LHCN-M2 (cell line): ENCODE measurements at regions not wholly inside any gene's neighbourhood (a gene's known extent, or its start where the extent isn't known, plus 50 kb on each side); places are given as distances from the start of the nearest gene placed in this dataset.

Source experiments
- DNase-seq: peaks from one replicate; pipeline ENCODE4 v3.0.0-alpha.2; 2012; ENCODE audit warnings: low read depth

DNA sequence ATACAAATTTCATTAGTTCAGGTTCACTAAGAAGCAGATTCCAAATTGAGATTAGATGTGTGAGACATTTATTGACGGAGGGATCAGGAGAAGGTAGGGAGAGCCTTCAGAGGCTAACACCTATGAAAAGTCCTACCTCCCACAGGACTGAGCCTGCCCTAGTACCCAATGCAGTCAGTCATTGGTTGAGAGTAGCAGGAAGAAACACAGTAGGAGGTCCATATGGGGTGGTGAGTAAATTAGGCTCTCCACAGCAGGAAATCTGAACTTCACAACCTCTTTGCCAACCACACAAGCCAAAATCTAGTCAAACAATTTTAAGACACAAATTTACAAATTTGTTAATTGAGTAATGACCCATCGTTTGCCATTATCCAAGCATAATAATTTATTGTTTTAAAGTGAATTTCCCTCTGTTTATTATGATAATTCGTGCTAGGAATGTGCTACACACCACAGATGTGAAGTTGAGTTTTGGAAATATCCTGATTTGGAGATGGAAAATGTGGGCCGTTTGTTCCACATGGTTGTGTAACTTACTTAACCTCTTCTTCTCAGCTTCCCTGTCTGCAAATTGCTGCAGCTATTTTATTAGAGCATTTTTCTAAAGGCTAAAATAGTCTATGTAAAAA is 542.1 kb downstream of the ETS1 start:
- DNase-seq = no peak

DNA sequence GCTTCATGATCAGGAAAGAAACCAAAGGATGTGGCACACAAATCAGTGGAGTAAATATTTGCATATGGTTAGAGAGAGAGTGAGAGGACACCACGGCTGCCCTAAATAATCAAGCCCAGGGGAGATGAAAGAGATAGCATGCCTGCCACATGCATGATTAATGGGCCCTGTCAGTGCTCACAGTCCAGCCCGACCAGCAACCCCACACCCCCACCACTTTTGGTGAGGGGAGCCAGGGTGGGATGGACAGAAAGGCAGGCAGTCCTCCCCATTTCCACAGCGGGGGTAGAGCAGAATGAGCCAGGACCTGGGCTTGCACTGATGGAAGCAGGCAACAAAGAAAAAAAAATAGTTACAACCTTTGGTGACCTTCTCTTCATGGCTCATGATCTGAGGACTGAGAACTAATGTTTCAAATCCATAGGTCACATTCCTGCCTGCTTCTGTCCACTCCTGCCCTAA is 545.0 kb downstream of the ETS1 start:
- DNase-seq = no peak

DNA sequence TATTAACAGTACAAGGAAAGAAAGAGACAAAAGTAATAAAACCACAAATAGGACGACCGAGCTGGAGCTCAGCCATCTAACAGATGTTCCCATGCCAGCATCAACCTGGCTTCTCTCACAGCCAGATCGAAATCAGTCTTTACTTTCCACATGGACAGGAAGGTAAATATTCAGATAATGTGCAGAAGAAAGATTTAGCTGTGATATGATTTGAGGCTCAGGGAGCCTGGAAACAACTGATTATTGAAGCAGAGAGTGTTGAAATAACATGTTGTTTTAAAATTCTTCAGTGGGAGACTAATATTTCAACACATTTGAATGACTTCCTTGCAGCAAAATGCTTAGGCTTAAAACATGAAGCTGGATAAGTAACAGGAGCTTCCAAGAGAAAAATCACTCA is 546.8 kb downstream of the ETS1 start:
- peak; percentile 27 for DNase-seq

DNA sequence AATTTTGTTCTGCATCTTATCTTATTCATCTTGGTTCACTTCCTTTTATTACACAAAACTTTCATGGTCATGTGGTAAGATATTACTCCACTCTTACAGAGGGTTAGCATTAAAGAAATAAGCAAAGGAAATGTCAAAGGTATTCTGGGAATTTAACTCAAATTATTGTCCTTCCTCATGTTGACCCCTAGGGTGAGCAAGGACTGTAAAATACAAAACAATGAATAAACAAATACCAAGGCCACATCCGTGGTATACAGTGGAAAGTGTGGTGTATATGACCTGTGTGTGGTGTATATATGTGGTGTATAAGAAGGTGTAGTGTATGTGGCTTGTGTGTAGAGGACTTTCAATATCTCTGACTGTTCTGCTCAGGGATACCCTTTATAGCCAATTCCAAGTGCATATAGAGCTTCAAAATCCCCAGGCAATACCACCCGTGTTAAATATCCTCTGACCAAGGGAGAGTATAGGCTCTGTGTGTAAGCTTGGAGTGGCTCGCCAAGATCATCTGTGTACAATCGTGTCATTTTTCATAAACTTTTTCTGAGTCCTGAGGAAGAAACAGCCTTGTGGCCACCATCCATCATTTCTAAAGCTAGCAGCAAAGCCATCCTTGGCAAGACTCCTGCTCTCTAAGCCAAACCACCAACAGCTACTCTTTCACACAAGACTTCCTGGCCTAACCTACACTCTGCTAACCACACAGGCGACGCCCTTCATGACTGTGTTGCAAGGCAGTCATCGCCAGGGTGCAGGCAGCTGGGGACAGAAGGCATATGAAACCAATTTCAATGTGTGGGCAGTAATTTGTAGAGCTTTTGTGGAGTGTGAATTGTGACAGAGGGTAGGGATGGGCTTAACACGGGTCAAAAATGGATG is 548.0 kb downstream of the ETS1 start:
- DNase-seq = peak; percentile 97

DNA sequence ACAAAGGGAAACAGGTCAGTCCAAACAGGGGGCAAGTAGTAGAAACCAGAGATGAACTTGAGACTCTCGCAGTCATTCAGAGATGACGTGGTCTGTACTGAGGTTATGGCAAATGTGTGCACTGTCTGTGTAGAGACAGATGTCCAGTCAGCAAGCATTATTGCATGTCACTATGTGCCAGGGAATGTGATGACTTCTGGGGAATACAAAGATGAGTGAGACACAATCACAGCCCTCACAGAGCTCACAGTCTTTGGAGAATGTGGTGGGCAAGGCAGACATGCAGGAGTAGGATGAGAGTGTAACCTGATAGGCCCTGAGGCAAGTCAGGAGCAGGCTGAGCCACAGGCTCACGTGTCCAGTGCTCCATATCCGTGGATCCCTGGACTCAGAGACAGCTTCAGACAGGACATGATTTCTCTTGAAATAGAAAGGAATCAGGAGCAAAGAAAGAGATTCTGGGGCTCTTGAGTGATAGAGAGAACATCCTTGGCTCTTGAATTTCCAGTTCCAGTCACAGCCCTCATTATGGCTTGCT is 550.7 kb downstream of the ETS1 start:
- peak; percentile 54 for DNase-seq

DNA sequence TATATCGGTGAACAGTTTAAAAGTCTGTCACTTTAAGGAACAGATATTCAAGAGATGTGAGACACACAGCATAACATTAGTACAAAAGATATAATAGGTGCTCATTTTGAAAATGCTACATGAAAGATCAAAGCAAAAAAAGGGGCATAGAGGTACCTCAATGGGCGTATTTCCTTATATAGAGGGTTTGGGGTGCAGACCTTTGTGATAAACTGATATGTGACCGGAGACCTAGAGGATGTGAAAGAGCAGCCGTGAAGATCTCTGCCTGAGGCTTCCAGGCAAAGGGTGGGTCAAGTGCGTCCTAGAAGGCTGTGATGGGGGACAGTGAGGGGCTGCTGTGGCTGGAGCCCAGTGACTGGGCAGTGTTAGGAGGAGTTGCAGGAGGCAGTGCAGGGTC is 551.4 kb downstream of the ETS1 start:
- no peak for DNase-seq

DNA sequence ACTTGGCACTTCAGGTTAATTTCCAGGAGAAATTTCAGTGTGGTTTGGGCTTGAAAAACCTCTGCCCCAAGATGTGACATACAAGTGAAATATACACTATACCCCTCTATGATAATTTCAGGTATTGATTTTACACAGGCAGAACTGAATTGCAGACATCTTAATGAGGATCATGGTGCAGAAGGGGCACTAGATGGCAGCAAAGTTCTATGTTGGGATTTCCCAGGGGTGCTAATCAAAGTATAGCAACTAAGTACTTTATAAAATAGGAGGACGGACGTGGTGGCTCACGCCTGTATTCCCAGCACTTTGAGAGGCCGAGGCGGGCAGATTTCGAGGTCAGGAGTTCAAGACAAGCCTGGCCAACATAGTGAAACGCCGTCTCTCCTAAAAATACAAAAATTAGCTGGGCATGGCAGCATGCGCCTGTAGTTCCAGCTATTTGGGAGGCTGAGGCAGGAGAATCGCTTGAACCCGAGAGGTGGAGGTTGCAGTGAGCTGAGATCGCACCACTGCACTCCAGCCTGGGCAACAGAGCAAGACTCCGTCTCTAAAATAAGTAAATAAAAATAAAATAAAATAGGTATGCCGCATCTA is 555.7 kb downstream of the ETS1 start:
- DNase-seq = peak; percentile 70

DNA sequence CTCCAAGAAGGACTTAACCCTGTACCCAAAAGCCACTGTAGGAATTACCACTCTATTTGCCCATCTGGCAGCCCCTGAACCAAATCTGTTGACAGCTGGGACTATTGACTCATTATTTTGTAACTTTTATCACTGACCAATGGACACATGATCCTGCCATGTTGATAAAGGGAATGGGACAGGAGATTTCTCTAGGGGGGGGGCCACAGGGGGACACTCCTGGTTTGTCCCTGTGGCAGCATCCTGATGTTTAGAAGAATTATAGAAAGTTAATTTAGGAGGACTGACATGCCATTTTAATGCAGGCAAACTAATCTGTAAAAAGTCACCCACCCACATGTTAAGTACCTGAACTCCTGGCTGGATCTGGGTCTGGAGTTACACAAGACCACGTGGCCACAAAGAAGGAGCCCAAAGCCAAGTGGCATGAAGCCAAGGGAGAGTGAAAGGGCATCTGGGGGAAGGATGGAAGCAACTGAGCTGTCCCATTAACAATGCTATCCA is 558.1 kb downstream of the ETS1 start:
- peak; percentile 51 for DNase-seq

DNA sequence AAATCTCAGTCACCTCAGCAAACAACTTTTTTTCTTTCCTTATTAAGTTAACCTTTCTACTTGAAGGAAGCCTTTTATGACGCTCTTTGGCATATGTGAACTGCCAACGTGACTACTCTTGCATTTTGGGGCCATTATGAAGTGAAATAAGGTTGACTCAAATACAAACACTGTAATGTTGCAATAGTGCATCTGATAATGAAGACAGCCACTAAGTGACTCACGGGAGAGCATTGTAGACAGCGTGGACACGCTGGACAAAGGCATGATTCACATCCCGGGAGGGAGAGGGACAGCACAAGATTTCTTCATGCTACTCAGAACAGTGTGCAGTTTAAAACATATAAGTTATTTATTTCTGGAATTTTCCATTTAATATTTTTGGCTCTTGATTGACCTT is 560.8 kb downstream of the ETS1 start:
- peak; percentile 96 for DNase-seq

DNA sequence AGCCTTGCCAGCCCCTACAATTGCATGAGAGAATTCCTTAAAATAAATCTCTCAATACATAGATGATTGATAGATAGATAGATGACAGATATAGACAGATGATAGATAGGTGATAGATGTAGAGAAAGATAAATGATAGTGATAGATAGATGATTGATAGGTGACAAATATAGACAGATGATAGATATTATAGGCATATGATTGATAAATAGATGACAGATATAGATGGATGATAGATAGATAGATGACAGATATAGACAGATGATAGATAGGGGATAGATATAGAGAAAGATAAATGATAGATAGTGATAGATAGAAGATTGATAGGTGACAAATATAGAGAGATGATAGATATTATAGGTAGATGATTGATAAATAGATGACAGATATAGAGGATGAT is 564.6 kb downstream of the ETS1 start:
- no peak for DNase-seq

DNA sequence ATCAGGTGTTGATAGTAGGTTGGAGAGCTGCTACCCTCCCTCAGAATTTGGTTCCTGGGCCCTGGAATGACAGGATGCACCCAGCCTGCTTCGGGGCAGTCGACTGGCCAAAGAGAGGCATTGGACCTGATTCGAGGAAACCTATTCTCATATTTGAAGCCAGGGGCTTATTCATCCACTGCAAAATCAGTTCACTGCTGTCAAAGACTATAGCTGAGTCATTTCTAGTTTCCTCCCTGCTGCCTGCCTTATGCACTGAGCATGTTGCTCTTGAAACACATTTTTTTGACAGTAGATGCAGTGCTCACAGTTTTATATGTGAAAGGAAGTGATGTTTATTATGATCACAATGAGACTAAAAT is 565.4 kb downstream of the ETS1 start:
- DNase-seq = peak; percentile 39

DNA sequence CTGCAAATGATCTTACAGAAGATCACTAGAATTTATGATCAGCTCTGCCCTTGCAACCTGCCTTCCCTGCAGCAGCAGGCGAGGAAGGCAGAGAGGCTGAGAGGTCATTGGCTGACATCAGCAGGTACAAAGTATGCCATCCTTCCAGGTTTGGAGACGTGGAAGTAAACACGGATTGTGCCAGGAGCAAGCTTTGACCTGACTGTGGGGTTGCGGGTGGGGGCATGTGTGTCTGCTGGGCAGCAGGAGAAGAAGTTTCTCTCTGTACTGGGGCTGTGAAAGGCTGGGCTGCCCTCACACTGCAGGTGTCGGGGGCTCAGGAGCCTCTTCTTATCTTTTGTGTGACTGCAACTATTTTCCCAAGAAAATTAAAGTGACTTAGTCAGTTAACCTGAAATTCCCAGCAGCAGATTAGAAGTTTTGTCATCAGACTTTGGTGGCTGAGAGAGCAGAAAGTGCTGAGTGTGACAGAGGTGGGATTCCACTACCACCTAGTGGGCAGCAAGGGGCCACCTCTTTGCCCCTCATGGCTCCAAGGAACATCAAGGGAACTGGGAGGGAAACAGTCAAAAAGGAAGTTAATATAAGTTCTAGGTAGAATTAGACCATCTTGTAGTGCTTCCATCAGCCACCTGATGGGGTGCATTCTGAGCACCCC is 565.9 kb downstream of the ETS1 start:
- DNase-seq = peak; percentile 36

DNA sequence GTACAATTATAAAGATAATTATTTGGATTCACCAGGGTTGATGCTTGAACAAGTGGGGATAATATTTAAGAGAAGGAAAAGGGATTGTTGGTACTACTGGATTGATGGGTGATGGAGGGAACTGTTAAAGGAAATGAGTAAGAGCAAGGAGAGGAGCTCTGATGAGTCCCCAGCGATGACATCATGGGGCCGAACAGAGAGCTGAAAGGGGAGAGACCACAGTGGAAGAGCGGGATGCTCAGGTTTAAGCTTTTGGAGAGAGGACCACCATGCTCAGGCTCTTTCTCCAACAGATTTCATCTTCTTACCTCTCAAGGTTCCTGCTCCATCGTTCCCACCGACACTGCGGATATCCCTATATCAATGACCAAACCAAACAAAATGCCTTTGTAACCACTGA is 568.7 kb downstream of the ETS1 start:
- DNase-seq = no peak

DNA sequence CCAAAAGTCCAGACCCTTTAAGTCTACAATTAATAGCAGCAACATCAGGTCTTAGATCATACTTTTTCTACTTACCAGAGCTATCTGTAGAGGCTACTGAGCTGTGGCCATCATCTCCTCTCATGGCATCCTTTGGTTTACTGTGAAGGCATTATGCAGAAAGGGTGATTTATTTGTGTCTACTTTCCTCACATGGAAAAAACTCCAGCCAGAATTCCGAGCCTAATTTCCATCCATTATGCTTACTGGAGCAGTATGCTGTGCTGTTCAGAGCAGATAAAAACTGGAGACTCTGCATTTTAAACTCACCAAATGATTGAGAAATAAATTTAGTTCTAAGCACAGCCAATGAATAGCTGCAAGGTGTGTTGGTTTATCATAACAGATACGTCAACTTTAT is 581.8 kb downstream of the ETS1 start:
- no peak for DNase-seq

DNA sequence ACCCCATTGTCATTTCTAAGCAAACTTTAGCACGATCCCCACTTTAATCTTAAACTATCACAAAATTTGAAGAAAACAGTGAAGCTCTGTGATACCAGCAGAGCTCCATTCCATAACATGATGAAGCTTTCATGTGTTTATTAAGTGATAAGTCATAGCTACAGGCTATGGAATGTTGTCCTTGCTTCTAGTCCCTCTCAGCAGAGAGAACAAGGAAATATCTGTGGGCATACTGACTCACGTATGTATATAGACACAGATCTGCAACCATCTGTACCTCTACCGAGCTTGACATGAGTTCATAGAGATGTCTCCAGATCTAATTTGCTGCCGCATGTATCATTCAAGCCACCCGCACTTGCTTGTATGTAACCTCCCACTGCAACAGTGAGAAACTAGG is 588.9 kb downstream of the ETS1 start:
- peak; percentile 6 for DNase-seq

DNA sequence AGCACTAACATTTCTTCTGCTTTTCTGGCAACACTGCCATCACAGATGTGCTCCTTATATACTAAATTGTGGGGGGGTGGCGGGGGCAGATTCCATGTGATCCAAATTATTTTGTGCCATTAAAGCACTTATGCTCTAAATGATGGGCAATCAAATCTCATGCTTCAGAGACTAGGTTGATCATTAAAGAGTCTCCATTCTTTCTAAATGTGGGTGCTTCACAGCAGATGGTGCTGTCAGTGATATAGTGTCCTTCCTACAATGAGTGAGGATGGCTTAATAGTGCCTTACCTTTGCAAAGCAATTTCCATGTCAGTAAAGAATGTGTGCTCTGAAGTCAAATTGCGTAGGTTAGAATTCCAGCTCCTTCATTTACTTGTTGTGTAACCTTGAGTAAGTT is 589.8 kb downstream of the ETS1 start:
- peak; percentile 10 for DNase-seq

DNA sequence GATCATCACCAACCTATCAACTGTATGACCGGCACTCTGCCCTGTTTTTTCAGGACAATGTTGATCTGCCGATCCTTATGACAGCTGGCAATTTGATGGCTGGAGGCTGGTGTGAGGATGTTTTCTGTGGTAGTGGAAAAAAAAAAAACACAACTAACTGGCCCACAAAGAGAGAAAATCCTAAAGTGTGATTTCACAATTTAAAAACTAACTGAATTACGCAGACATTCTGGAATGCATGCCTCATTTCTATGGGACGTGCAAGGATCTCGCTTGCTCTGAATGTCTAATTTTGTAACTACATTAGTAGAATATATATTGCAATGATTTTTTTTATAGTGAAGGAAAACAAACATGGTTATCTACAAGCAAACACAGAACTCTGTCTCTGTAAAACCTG is 590.5 kb downstream of the ETS1 start:
- DNase-seq = peak; percentile 83

DNA sequence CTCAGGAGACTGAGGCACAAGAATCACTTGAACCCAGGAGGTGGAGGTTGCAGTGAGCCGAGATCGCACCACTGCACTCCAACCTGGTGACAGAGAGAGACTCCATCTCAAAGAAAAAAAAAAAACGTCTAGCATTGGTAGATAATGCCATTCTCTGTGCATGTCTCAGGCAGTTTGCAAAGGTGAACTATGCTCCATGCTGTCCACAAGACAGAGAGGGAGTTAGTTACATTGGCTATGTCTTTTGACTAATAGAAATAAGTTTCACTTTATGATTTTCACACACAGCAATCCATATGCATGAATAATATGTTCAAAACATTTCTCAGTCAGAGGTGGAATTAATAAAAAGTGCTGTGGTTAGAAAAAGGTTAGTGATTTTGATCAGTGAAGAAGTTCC is 591.4 kb downstream of the ETS1 start:
- no peak for DNase-seq

DNA sequence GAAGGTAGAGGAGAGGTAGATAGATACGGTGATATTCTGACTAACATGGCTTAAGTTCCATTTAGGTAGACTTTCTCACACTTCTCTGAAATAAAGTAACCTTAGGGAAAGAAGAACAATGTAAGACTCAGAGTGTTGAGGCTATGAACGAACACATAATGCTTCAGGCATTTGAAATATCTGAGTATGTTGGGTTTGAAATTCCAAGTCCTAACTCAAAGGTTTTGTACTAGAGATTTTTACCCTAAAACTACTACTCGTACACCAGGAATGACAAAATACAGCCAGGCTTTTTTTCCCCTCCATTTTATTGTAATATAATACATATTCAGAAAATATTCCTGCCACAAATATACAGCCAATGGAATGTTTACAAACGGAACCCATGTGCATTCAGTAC is 592.6 kb downstream of the ETS1 start:
- peak; percentile 73 for DNase-seq

DNA sequence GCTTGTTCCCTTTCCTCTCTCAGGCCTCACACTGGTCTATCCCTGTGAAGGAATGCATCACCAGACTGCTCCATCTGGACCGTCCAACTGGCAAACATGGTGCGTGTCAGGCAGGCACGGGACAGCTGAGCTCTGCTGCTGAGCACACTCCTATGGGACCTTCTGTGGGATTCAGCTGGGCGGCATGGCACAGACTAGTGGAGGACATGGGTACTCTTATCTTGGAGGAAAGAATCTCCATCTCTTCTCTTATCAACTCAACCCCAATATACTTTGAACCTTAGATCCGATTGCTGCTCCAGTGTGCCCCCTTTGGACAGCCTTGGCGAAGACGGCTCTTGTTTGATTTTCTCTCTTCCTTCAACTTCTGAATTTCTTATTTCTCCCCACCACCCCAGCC is 593.6 kb downstream of the ETS1 start:
- DNase-seq = peak; percentile 25

DNA sequence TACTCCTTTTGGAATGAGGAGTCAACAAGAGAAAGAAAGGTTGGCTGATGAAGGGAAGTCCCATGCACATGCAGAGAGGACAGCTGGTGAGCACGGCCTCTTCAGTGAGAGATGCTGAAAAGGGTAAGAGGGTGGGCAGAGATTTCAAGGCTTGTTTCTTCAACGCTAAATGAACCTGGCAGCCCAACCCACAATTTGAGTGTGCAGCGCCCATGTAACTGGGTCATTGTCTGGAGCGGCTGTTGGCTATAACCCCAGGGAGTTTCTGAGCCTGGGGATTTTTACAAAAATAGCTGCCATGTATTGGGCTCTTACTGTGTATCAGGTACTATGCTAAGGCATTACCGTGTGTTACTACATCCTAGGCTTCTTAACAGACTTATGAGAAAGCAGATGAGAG is 594.1 kb downstream of the ETS1 start:
- no peak for DNase-seq

DNA sequence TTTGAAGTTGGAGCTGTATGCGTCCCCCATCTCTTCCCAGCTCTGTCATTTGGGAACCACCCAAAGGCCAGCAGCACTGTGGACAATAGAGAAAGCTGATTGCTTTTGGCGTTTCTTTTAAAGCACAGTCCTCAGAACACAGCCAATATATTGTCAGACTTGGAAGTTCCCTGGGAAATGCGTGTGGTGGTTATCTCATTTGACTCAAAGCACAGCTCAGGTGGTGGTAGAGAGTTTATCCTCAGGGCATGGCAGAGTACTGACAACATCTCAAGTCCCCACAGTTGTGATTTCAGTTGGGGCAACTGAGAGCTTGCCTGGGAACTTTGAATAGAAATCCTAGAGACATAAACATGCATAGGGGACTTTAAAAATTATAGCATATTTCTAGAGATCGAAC is 601.3 kb downstream of the ETS1 start:
- DNase-seq = no peak
